Testis (tissue), 2 donors: ENCODE measurements at regions not wholly inside any gene's neighbourhood (a gene's known extent, or its start where the extent isn't known, plus 50 kb on each side); places are given as distances from the start of the nearest gene placed in this dataset.

Experiments
- DNase-seq: peaks from one replicate; pipeline ENCODE4 v3.0.0-alpha.2; 2019
- H3K27ac ChIP-seq, 2 donors: fragments of 200-600 bp; sonication (generic); one replicate each; pipeline ENCODE4 v1.5.1; 2019
- H3K27me3 ChIP-seq: fragments of 200-600 bp; sonication (generic); one replicate; pipeline ENCODE4 v1.5.1; 2019
- H3K36me3 ChIP-seq: fragments of 200-600 bp; sonication (generic); one replicate; pipeline ENCODE4 v1.5.1; 2017; ENCODE audit warnings: low read depth; ENCODE audit errors: missing control alignments
- H3K4me1 ChIP-seq: fragments of 200-600 bp; sonication (generic); one replicate; pipeline ENCODE4 v1.5.1; 2019
- H3K4me3 ChIP-seq, 2 donors: fragments of 200-600 bp; sonication (generic); one replicate each; pipeline ENCODE4 v1.5.1; 2017 to 2019
- H3K9me3 ChIP-seq: fragments of 200-600 bp; sonication (generic); one replicate; pipeline ENCODE4 v1.5.1; 2017
- POLR2A ChIP-seq: fragments of 450-650 bp; IDR thresholded peaks from one replicate; pipeline ENCODE4 v1.6.1; 2017; ENCODE audit warnings: antibody characterized with exemption, mild to moderate bottlenecking, moderate library complexity
- WGBS, 2 donors: methylation state at CpG; one replicate each; pipeline ENCODE4 v1.1.5; 2018; 5-methylcytosine and 5-hydroxymethylcytosine counted together
- intact Hi-C: fragments of 100-400 bp; cut with DNase I; formaldehyde crosslinking; loops from one replicate; pipeline ENCODE4 v1.15.1; 2023; ENCODE audit warnings: low total_unique reads
- TF ChIP-seq, protein P1 (sequence below), 3 experiments: fragments of 450-650 bp in 2 of 3; fragments of 200-600 bp in 1 of 3; sonication (generic) in 1 of 3; IDR thresholded peaks; one replicate each; pipeline ENCODE4 v1.5.1; 2016 to 2019; ENCODE audit warnings: antibody characterized with exemption in 3 of 3, mild to moderate bottlenecking in 2 of 3, moderate library complexity in 1 of 3

DNA sequence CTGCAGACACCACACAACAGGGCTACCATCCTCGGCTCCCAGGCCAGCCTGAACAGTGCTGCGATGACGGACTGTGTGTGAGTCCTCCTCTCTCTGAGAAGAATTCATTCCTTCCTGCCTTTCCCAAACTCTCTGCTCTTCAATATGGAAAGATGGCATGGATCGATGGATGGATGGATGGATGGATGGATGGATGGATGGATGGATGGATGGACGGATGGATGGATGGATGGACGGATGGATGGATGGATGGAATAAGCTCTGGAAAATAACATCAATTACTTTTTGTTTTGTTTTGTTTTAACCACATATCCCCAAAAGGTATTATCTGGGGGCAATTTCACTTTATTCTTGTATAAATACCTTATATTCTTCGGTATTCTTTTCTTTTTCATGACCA lies 151.9 kb downstream of the AKR1D1 start:
- Histone ChIP-seq H3K4me3 (no peak overlapping the region), H3K27me3 (no peaks in the 10 kb centered on the region), H3K27ac (no peak overlapping the region), H3K9me3 (no peaks in the 10 kb centered on the region), H3K36me3 (no peaks in the 10 kb centered on the region), H3K4me1 (no peaks in the 10 kb centered on the region)
- WGBS, 2 donors, result 86 to 93% methylated on average over 7 of the region's 7 CpGs
- TF ChIP-seq, protein P1, sequence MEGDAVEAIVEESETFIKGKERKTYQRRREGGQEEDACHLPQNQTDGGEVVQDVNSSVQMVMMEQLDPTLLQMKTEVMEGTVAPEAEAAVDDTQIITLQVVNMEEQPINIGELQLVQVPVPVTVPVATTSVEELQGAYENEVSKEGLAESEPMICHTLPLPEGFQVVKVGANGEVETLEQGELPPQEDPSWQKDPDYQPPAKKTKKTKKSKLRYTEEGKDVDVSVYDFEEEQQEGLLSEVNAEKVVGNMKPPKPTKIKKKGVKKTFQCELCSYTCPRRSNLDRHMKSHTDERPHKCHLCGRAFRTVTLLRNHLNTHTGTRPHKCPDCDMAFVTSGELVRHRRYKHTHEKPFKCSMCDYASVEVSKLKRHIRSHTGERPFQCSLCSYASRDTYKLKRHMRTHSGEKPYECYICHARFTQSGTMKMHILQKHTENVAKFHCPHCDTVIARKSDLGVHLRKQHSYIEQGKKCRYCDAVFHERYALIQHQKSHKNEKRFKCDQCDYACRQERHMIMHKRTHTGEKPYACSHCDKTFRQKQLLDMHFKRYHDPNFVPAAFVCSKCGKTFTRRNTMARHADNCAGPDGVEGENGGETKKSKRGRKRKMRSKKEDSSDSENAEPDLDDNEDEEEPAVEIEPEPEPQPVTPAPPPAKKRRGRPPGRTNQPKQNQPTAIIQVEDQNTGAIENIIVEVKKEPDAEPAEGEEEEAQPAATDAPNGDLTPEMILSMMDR (IDR thresholded peaks at IDR 0.05), result no peak
- no peak for TF ChIP-seq POLR2A
- intact Hi-C loops, result no loop called here
- DNase-seq, result no peak

DNA sequence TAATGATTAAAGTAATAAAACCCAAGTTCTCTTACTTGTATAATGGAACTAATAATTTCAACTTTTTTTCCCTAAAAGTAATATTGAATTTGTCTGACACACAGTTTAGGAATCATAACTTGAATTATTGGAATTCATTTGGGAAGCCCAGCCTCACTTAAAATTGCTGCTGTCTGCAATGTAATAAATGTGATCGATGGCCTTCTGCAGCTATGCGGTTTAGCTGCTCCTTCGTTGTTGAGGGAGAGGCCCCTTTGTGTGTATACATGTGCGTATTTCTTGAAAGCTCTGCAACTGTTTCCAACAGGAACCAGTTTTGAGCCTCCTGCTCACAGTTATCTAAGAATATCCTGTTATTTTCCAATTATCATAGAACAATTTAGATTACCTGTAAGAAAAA lies 152.5 kb downstream of the AKR1D1 start:
- no peaks in the 10 kb centered on the region for H3K9me3 ChIP-seq
- TF ChIP-seq, protein P1 (IDR thresholded peaks at IDR 0.05), result no peak
- no peak for TF ChIP-seq POLR2A
- H3K4me3 ChIP-seq, result no peak overlapping the region
- intact Hi-C loops, result no loop called here
- WGBS, 2 donors, result 69 to 75% methylated on average over 4 of the region's 4 CpGs
- no peaks in the 10 kb centered on the region for H3K4me1 ChIP-seq
- no peak overlapping the region for H3K27ac ChIP-seq
- no peaks in the 10 kb centered on the region for H3K36me3 ChIP-seq
- no peaks in the 10 kb centered on the region for H3K27me3 ChIP-seq
- DNase-seq, result no peak

DNA sequence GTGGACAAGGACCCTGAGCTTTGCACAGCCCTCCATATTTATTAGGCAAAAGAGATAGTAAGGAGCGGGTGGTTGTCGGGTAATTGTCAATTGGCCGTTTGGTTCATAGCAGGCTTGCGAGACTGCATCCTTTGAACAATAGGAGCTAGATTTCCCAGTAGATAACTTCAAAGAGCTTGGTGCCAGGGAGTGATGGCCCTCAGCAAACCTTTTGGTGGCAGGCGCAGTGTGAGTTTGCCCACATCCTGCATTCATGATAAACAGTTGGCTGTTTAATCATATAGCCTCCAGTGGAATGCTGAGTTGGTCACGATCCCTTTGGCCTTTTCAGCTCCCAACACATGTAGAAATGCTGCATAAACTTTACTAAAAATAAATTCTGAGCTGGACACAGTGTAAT lies 156.9 kb downstream of the AKR1D1 start:
- Histone ChIP-seq H3K36me3 (no peaks in the 10 kb centered on the region), H3K27me3 (no peaks in the 10 kb centered on the region), H3K4me3 (no peak overlapping the region), H3K4me1 (peaks cover 2% of the 10 kb centered on the region), H3K9me3 (no peaks in the 10 kb centered on the region), H3K27ac (no peak overlapping the region)
- no peak for TF ChIP-seq POLR2A
- TF ChIP-seq, protein P1 (IDR thresholded peaks at IDR 0.05), result no peak
- DNase-seq, result no peak
- WGBS, 2 donors, result 92 to 96% methylated on average over 6 of the region's 6 CpGs
- intact Hi-C loops, result no loop called here

DNA sequence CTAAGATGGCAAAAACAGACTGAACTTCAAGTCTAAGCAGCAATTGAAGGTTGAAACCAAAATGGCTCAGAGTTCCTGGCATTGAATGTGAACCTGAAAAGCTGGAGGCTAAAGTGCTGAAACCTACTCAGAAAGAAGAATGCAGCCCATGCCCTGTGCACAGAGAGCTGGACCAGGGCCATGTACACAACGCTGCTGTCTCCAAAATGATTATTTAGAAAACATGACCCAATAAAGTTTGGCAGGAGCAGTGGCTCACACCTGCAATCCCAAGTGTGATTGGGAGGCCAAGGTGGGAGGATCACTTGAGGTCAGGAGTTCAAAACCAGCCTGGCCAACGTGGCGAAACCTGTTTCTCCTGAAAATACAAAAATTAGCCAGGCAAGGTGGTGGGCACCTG lies 158.9 kb downstream of the AKR1D1 start:
- Histone ChIP-seq H3K36me3 (no peaks in the 10 kb centered on the region), H3K9me3 (no peaks in the 10 kb centered on the region), H3K4me3 (no peak overlapping the region), H3K27ac (no peak overlapping the region), H3K4me1 (peaks cover 2% of the 10 kb centered on the region), H3K27me3 (no peaks in the 10 kb centered on the region)
- WGBS, 2 donors, result 60 to 80% methylated on average over 3 of the region's 3 CpGs
- no peak for DNase-seq
- no peak for TF ChIP-seq POLR2A
- TF ChIP-seq, protein P1 (IDR thresholded peaks at IDR 0.05), result no peak
- intact Hi-C loops, result no loop called here

DNA sequence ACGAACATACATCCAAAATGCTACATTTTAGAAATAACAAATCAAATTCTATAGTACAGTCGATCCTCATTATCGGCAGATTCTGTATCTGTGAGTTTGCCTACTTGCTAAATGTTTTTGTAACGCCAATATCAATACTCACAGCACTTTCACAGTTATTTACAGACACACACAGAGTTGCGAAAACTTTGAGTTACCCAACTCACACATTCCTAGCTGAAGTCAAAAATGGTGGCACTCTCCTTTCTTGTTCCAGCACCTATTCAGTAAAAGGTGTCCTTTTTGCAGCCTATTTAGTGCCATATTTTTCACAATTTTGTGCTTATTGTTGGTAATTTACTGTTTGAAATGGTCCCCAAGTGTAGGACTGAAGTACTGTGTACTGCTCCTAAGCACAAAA lies 161.7 kb downstream of the AKR1D1 start:
- peaks cover 2% of the 10 kb centered on the region for H3K4me1 ChIP-seq
- TF ChIP-seq POLR2A, result no peak
- TF ChIP-seq, protein P1 (IDR thresholded peaks at IDR 0.05), result no peak
- H3K36me3 ChIP-seq, result no peaks in the 10 kb centered on the region
- intact Hi-C loops, result no loop called here
- H3K4me3 ChIP-seq, result no peak overlapping the region
- no peak for DNase-seq
- H3K27ac ChIP-seq, result no peak overlapping the region
- H3K27me3 ChIP-seq, result no peaks in the 10 kb centered on the region
- 92 to 95% methylated on average over 5 of the region's 5 CpGs for WGBS, 2 donors
- no peaks in the 10 kb centered on the region for H3K9me3 ChIP-seq
